ENCODE measurements at regions not wholly inside any gene's neighbourhood (a gene's known extent, or its start where the extent isn't known, plus 50 kb on each side); places are given as distances from the start of the nearest gene placed in this dataset.

- TF ChIP-seq CTCF (IDR thresholded peaks at IDR 0.05) (no peak), POLR2A (IDR thresholded peaks at IDR 0.05) (no peak), POLR2AphosphoS5 (IDR thresholded peaks at IDR 0.05) (no peak)
These were observed 279.4 kb upstream of the ZNF507 start for GRCh38 chr19:32066056-32066455.

Data from gastroesophageal sphincter (tissue), 3 donors.